H1 (cell line): ENCODE measurements at regions not wholly inside any gene's neighbourhood (a gene's known extent, or its start where the extent isn't known, plus 50 kb on each side); places are given as distances from the start of the nearest gene placed in this dataset.
A peak's percentile ranks its signal among the peaks of the same experiment; 100 is the strongest.

Source experiments
- CTCF ChIA-PET: fragments of 300-600 bp; sonication (Branson Sonifier 250); formaldehyde crosslinking; loops from one replicate; lab custom pipeline; 2021; ENCODE audit not compliant: partially characterized antibody; lab: Charles Lee
- POLR2A ChIA-PET: fragments of 300-600 bp; sonication (Branson Sonifier 250); formaldehyde crosslinking; loops from one replicate; lab custom pipeline; 2021; ENCODE audit warnings: inconsistent platforms; ENCODE audit not compliant: partially characterized antibody; lab: Charles Lee
- DNase-seq, 2 experiments: peaks; one replicate each; pipeline versions ENCODE4 v3.0.0 to v3.0.0-alpha.2; 2010 to 2022; ENCODE audit warnings: low spot score in 2 of 2, low read depth in 1 of 2, mixed read lengths in 1 of 2
- FAIRE-seq: peaks from 2 replicates; lab custom pipeline; 2011; peaks lifted over from hg19 to GRCh38; lab: Jason Lieb, UNC
- H2AFZ ChIP-seq: 2 replicates; pipeline ENCODE4 v1.8.1; 2012; ENCODE audit warnings: low read length, inconsistent platforms
- H2AK5ac ChIP-seq: 2 replicates; pipeline ENCODE4 v1.6.1; 2013; ENCODE audit warnings: low read depth, low read length
- H2BK120ac ChIP-seq: replicated peaks from 2 replicates; pipeline ENCODE3; 2013; ENCODE audit warnings: low read depth, low read length, inconsistent platforms
- H2BK12ac ChIP-seq: 2 replicates; pipeline ENCODE4 v1.6.1; 2013; ENCODE audit warnings: low read depth, low read length
- H2BK15ac ChIP-seq: 2 replicates; pipeline ENCODE4 v1.6.1; 2013; ENCODE audit warnings: low read length
- H2BK20ac ChIP-seq: 2 replicates; pipeline ENCODE4 v1.6.1; 2013; ENCODE audit warnings: low read length
- H2BK5ac ChIP-seq: 2 replicates; pipeline ENCODE4 v1.6.1; 2013; ENCODE audit warnings: low read depth, low read length
- H3K14ac ChIP-seq: 2 replicates; pipeline ENCODE4 v1.6.1; 2013; ENCODE audit warnings: inconsistent platforms; ENCODE audit not compliant: insufficient read length
- H3K18ac ChIP-seq: 2 replicates; pipeline ENCODE4 v1.6.1; 2013; ENCODE audit warnings: low read length; ENCODE audit errors: extremely low read depth
- H3K23ac ChIP-seq: 2 replicates; pipeline ENCODE4 v1.6.1; 2013; ENCODE audit warnings: inconsistent platforms; ENCODE audit not compliant: insufficient read length
- H3K23me2 ChIP-seq: 2 replicates; pipeline ENCODE4 v1.6.1; 2013; ENCODE audit warnings: low read depth, low read length
- H3K27ac ChIP-seq: 2 replicates; pipeline ENCODE4 v1.6.1; 2011; ENCODE audit warnings: low read depth, low read length, inconsistent platforms
- H3K27me3 ChIP-seq, 4 experiments: replicated peaks in 1 of 4; 1 replicate in 1 of 4; 2 replicates in 3 of 4; pipeline versions ENCODE4 v1.6.1 to v1.8.1; 2011 to 2013; ENCODE audit warnings: low read length in 3 of 4, mild to moderate bottlenecking in 3 of 4, inconsistent platforms in 2 of 4, mixed read lengths in 2 of 4, moderate library complexity in 1 of 4; ENCODE audit not compliant: control insufficient read depth in 3 of 4, insufficient read depth in 3 of 4; ENCODE audit errors: extremely low read depth in 1 of 4
- H3K36me3 ChIP-seq, 4 experiments: 2 replicates each; pipeline versions ENCODE4 v1.6.1 to v1.8.1; 2011 to 2013; ENCODE audit warnings: mild to moderate bottlenecking in 4 of 4, low read length in 3 of 4, moderate library complexity in 2 of 4, control low read depth in 1 of 4, inconsistent platforms in 1 of 4; ENCODE audit not compliant: insufficient read depth in 4 of 4, control insufficient read depth in 2 of 4
- H3K4ac ChIP-seq: replicated peaks from 2 replicates; pipeline ENCODE3; 2013; ENCODE audit warnings: low read length, low read depth, mixed read lengths, inconsistent platforms; ENCODE audit not compliant: insufficient read length
- H3K4me1 ChIP-seq, 4 experiments: replicated peaks in 1 of 4; 1 replicate in 1 of 4; 2 replicates in 3 of 4; pipeline versions ENCODE4 v1.6.1 to v1.8.1; 2011 to 2013; ENCODE audit warnings: low read length in 3 of 4, inconsistent platforms in 2 of 4, mixed read lengths in 1 of 4; ENCODE audit not compliant: insufficient read depth in 4 of 4, control insufficient read depth in 3 of 4
- H3K4me2 ChIP-seq, 2 experiments: 2 replicates each; pipeline versions ENCODE4 v1.6.1 to v1.8.1; 2011 to 2013; ENCODE audit warnings: low read depth in 2 of 2, low read length in 2 of 2, control low read depth in 1 of 2, inconsistent platforms in 1 of 2, mild to moderate bottlenecking in 1 of 2; ENCODE audit not compliant: insufficient read depth in 1 of 2
- H3K4me3 ChIP-seq, 4 experiments: fragments of 200-600, 300-600 bp in 1 of 4; sonication (generic), shearing (Covaris generic), sonication (Bioruptor Twin) in 1 of 4; 2 replicates each; pipeline versions ENCODE4 v1.5.1 to v1.8.1; 2011 to 2016; ENCODE audit warnings: low read length in 4 of 4, low read depth in 3 of 4, control low read depth in 2 of 4, inconsistent platforms in 2 of 4, mild to moderate bottlenecking in 2 of 4, mixed read lengths in 1 of 4, moderate library complexity in 1 of 4; ENCODE audit not compliant: insufficient read depth in 2 of 4; ENCODE audit errors: extremely low read depth in 1 of 4
- H3K56ac ChIP-seq: replicated peaks from 2 replicates; pipeline ENCODE3; 2013; ENCODE audit warnings: low read depth, mild to moderate bottlenecking, mixed read lengths, low read length, inconsistent platforms; ENCODE audit not compliant: insufficient read length
- H3K79me1 ChIP-seq: 2 replicates; pipeline ENCODE4 v1.6.1; 2013; ENCODE audit warnings: low read depth, low read length, control low read depth
- H3K79me2 ChIP-seq, 2 experiments: 2 replicates each; pipeline versions ENCODE4 v1.6.1 to v1.8.1; 2012 to 2013; ENCODE audit warnings: low read length in 2 of 2, mild to moderate bottlenecking in 2 of 2, inconsistent platforms in 1 of 2; ENCODE audit not compliant: insufficient read depth in 2 of 2, control insufficient read depth in 1 of 2
- H3K9ac ChIP-seq, 4 experiments: replicated peaks in 1 of 4; 1 replicate in 1 of 4; 2 replicates in 3 of 4; pipeline versions ENCODE4 v1.6.1 to v1.8.1; 2011 to 2013; ENCODE audit warnings: low read depth in 3 of 4, low read length in 3 of 4, control low read depth in 2 of 4, mild to moderate bottlenecking in 2 of 4, moderate library complexity in 2 of 4, inconsistent platforms in 1 of 4; ENCODE audit errors: extremely low read depth in 1 of 4
- H3K9me3 ChIP-seq, 2 experiments: 2 replicates each; pipeline versions ENCODE4 v1.6.1 to v1.8.1; 2012 to 2013; ENCODE audit warnings: mild to moderate bottlenecking in 2 of 2, moderate library complexity in 2 of 2, control low read depth in 1 of 2, inconsistent platforms in 1 of 2, low read depth in 1 of 2, low read length in 1 of 2, mixed read lengths in 1 of 2; ENCODE audit not compliant: insufficient read depth in 2 of 2
- H4K20me1 ChIP-seq, 2 experiments: replicated peaks in 1 of 2; 2 replicates each; pipeline versions ENCODE3 to v1.8.1; 2011 to 2013; ENCODE audit warnings: inconsistent platforms in 2 of 2, low read length in 2 of 2, mild to moderate bottlenecking in 1 of 2; ENCODE audit not compliant: insufficient read depth in 2 of 2, control insufficient read depth in 1 of 2
- H4K5ac ChIP-seq: 2 replicates; pipeline ENCODE4 v1.6.1; 2013; ENCODE audit warnings: low read length, low read depth, mixed read lengths, inconsistent platforms; ENCODE audit not compliant: insufficient read length
- H4K8ac ChIP-seq: 2 replicates; pipeline ENCODE4 v1.8.0; 2013; ENCODE audit warnings: mild to moderate bottlenecking, moderate library complexity, low read length, inconsistent platforms; ENCODE audit not compliant: insufficient read depth; ENCODE audit errors: extremely low read depth
- H4K91ac ChIP-seq: replicated peaks from 2 replicates; pipeline ENCODE3; 2013; ENCODE audit warnings: low read length, mixed read lengths, inconsistent platforms; ENCODE audit not compliant: insufficient read length
- ASH2L ChIP-seq: fragments of 200-600, 300-600 bp; sonication (generic); IDR thresholded peaks from one replicate; pipeline ENCODE4 v1.7.1; 2017; ENCODE audit warnings: low read length
- CEBPB ChIP-seq: IDR thresholded peaks from 2 replicates; pipeline ENCODE4 v1.6.1; 2012; ENCODE audit warnings: low read depth, low read length
- CREB1 ChIP-seq: IDR thresholded peaks from 2 replicates; pipeline ENCODE4 v1.6.1; 2012; ENCODE audit warnings: inconsistent platforms
- GABPA ChIP-seq: IDR thresholded peaks from 2 replicates; pipeline ENCODE4 v1.6.1; 2011; ENCODE audit warnings: mild to moderate bottlenecking, low read length, moderate library complexity, borderline replicate concordance; ENCODE audit not compliant: insufficient read depth
- NRF1 ChIP-seq: IDR thresholded peaks from 2 replicates; pipeline ENCODE4 v1.6.1; 2011; ENCODE audit warnings: mild to moderate bottlenecking, low read depth, low read length, improper control_type of control experiment
- RBBP5 ChIP-seq: IDR thresholded peaks from 2 replicates; pipeline ENCODE4 v1.7.1; 2012; ENCODE audit warnings: low read depth, mild to moderate bottlenecking, inconsistent platforms, low read length, moderate library complexity, borderline replicate concordance
- RXRA ChIP-seq: IDR thresholded peaks from 2 replicates; pipeline ENCODE4 v1.6.1; 2011; ENCODE audit warnings: low read depth, mild to moderate bottlenecking, low read length, moderate library complexity; ENCODE audit not compliant: insufficient read depth
- SIN3A ChIP-seq, 2 experiments: IDR thresholded peaks in 1 of 2; conservative IDR thresholded peaks in 1 of 2; 2 replicates each; pipeline ENCODE4 v1.6.1; 2011 to 2012; ENCODE audit warnings: low read length in 2 of 2, improper control_type of control experiment in 1 of 2, low read depth in 1 of 2, mild to moderate bottlenecking in 1 of 2
- SIRT6 ChIP-seq: IDR thresholded peaks from one replicate; pipeline ENCODE4 v1.7.1; 2012; ENCODE audit warnings: low read length, inconsistent platforms
- TAF7 ChIP-seq: optimal IDR thresholded peaks from 2 replicates; pipeline ENCODE3; 2011; ENCODE audit warnings: low read depth, mild to moderate bottlenecking, inconsistent platforms, low read length, moderate library complexity, borderline replicate concordance
- TCF12 ChIP-seq: IDR thresholded peaks from 2 replicates; pipeline ENCODE4 v1.6.1; 2011; ENCODE audit warnings: low read depth, mild to moderate bottlenecking, low read length
- WGBS, 2 experiments: shearing (Covaris generic) in 1 of 2; methylation state at CpG; one replicate each; pipeline versions ENCODE4 v1.1.6 to v1.1.7; 2013 to 2015; ENCODE audit warnings: low lambda C conversion rate in 2 of 2, mixed read lengths in 2 of 2, inconsistent platforms in 1 of 2, low coverage in 1 of 2, missing lambda C conversion rate in 1 of 2; ENCODE audit not compliant: insufficient replicate concordance in 2 of 2, insufficient coverage in 1 of 2, insufficient read length in 1 of 2; ENCODE audit errors: extremely low coverage in 1 of 2, missing lambda C conversion rate in 1 of 2; 5-methylcytosine and 5-hydroxymethylcytosine counted together
- TF ChIP-seq, protein P1 (sequence below): IDR thresholded peaks from 2 replicates; pipeline ENCODE4 v1.6.1; 2012; ENCODE audit warnings: inconsistent platforms
- TF ChIP-seq, protein P2 (sequence below): IDR thresholded peaks from 2 replicates; pipeline ENCODE4 v1.6.1; 2012; ENCODE audit warnings: low read length, inconsistent platforms

DNA sequence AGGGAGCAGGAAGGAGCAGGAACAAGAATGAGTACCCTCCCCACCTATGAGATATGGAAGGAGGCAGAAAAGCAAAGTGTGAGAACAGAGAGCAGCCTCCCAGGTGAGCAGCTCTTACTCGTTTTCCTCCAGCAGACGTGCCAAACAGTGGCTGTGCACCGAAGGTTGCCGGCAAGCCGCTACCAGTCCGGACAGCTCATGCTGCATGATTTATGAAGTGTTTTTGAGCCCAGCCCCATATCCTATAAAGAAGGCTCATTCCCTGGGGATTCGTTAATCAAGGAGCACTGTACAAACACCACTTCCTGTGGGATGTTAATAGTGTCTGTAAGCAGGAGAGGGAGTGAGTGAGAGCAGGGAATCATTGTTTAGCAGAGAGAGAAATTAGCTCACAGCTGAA lies 118.3 kb upstream of the FOXB1 start:
- H4K5ac ChIP-seq = no peak overlapping the region
- 83% methylated on average over 7 of the region's 7 CpGs; no CpG with 5 or more reads in 1 of the 2 experiments for WGBS, 2 experiments
- H3K4me2 ChIP-seq = no peak overlapping the region
- H2AFZ ChIP-seq = peak overlapping the region; percentile 88
- ChIA-PET POLR2A (interaction anchor here (0.6 kb wide), 1 partner anchor 21 kb away, joined by 3 read pairs; no protein-coding TSS in a partner anchor), CTCF (interaction anchor here (0.9 to 1.7 kb wide), 5 partner anchors 10 to 121 kb away, joined by 3 to 5 read pairs (median 4); no protein-coding TSS in a partner anchor)
- no peak overlapping the region for H3K56ac ChIP-seq
- no peak overlapping the region for H2AK5ac ChIP-seq
- no peaks in the 10 kb centered on the region for H3K23me2 ChIP-seq
- no peaks in the 10 kb centered on the region for H4K20me1 ChIP-seq
- H3K27me3 ChIP-seq = no peaks in the 10 kb centered on the region
- no peak overlapping the region for H3K4me3 ChIP-seq
- no peak overlapping the region for H4K8ac ChIP-seq
- no peaks in the 10 kb centered on the region for H3K79me2 ChIP-seq
- H2BK12ac ChIP-seq = 0 out of 2 replicates have a peak overlapping the region, but pooled peaks have one; percentile 0
- H3K23ac ChIP-seq = no peak overlapping the region
- H3K4me1 ChIP-seq = peaks cover 0 to 5% (median 1%) of the 10 kb centered on the region in 4 experiments; a peak in 3 of 7 replicates
- H2BK20ac ChIP-seq = no peak overlapping the region
- H3K9me3 ChIP-seq = no peaks in the 10 kb centered on the region
- H3K36me3 ChIP-seq = no peaks in the 10 kb centered on the region
- H3K18ac ChIP-seq = no peak overlapping the region
- H2BK5ac ChIP-seq = no peak overlapping the region
- no peak overlapping the region for H4K91ac ChIP-seq
- H3K79me1 ChIP-seq = no peaks in the 10 kb centered on the region
- FAIRE-seq = no peak
- no peak overlapping the region for H3K9ac ChIP-seq
- DNase-seq = no peak
- no peak overlapping the region for H3K14ac ChIP-seq
- H2BK15ac ChIP-seq = no peak overlapping the region
- no peak overlapping the region for H3K4ac ChIP-seq
- H3K27ac ChIP-seq = no peak overlapping the region
- no peak overlapping the region for H2BK120ac ChIP-seq
- no peak for TF ChIP-seq TCF12
- TF ChIP-seq TAF7 = no peak
- TF ChIP-seq CREB1 = no peak
- no peak for TF ChIP-seq ASH2L
- no peak for TF ChIP-seq SIRT6
- TF ChIP-seq GABPA = no peak
- no peak for TF ChIP-seq RBBP5
- no peak for TF ChIP-seq RXRA
- no peak for TF ChIP-seq SIN3A (conservative IDR thresholded peaks at IDR 0.05 in 1 of 2, IDR thresholded peaks at IDR 0.05 in 1 of 2; ENCODE audit: low read depth in 1 of 2, low read length in 2 of 2)
- no peak for TF ChIP-seq NRF1
- TF ChIP-seq, protein P1, sequence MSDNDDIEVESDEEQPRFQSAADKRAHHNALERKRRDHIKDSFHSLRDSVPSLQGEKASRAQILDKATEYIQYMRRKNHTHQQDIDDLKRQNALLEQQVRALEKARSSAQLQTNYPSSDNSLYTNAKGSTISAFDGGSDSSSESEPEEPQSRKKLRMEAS = no peak
- TF ChIP-seq CEBPB = no peak
- TF ChIP-seq, protein P2, sequence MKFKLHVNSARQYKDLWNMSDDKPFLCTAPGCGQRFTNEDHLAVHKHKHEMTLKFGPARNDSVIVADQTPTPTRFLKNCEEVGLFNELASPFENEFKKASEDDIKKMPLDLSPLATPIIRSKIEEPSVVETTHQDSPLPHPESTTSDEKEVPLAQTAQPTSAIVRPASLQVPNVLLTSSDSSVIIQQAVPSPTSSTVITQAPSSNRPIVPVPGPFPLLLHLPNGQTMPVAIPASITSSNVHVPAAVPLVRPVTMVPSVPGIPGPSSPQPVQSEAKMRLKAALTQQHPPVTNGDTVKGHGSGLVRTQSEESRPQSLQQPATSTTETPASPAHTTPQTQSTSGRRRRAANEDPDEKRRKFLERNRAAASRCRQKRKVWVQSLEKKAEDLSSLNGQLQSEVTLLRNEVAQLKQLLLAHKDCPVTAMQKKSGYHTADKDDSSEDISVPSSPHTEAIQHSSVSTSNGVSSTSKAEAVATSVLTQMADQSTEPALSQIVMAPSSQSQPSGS = no peak
